A549 (cell line): ENCODE measurements at regions not wholly inside any gene's neighbourhood (a gene's known extent, or its start where the extent isn't known, plus 50 kb on each side); places are given as distances from the start of the nearest gene placed in this dataset.

Experiments
- ATAC-seq, 2 experiments: fragments of 200-7000 bp in 1 of 2; fragments of >200 bp in 1 of 2; cut with Nextera tagmentation in 1 of 2; cut with Tn5 transposase in 1 of 2; 3 replicates each; pipeline versions ENCODE4 v1.8.0 to v1.9.1; 2018 to 2020; ENCODE audit warnings: mild to moderate bottlenecking in 1 of 2, moderate library complexity in 1 of 2
- CTCF ChIA-PET: fragments of 300-600 bp; sonication (Branson Sonifier 250); formaldehyde crosslinking; extraction: SDS; loops from one replicate; lab custom pipeline; 2021; ENCODE audit warnings: antibody characterized with exemption, inconsistent platforms; lab: Yijun Ruan, JAX
- POLR2A ChIA-PET: fragments of 350-600 bp; formaldehyde crosslinking; extraction: SDS; loops from one replicate; lab custom pipeline; 2021; ENCODE audit warnings: antibody characterized with exemption, inconsistent platforms; lab: Yijun Ruan, JAX
- DNase-seq, 2 experiments: peaks; one replicate each; pipeline versions ENCODE4 v3.0.0 to v3.0.0-alpha.2; 2011 to 2016; ENCODE audit warnings: low read depth in 1 of 2, low spot score in 1 of 2
- FAIRE-seq: peaks from 2 replicates; lab custom pipeline; 2011; peaks lifted over from hg19 to GRCh38; lab: Jason Lieb, UNC
- H3K27ac ChIP-seq, 2 experiments: fragments of >200 bp; sonication (Bioruptor Twin); formaldehyde crosslinking; 3 replicates each; pipeline ENCODE4 v1.5.1; 2016 to 2017
- H3K4me1 ChIP-seq: fragments of >200 bp; sonication (Bioruptor Twin); formaldehyde crosslinking; 3 replicates; pipeline ENCODE4 v1.6.1; 2016
- H3K4me2 ChIP-seq: fragments of >200 bp; sonication (Bioruptor Twin); formaldehyde crosslinking; 3 replicates; pipeline ENCODE4 v1.6.1; 2016
- H3K4me3 ChIP-seq: fragments of >200 bp; sonication (Bioruptor Twin); formaldehyde crosslinking; 3 replicates; pipeline ENCODE4 v1.5.1; 2016
- H3K9me3 ChIP-seq: fragments of >200 bp; sonication (Bioruptor Twin); formaldehyde crosslinking; 3 replicates; pipeline ENCODE4 v1.6.1; 2016
- CHD4 ChIP-seq: fragments of 200-600 bp; sonication (generic); IDR thresholded peaks from 2 replicates; pipeline ENCODE4 v1.6.1; 2016; ENCODE audit warnings: antibody characterized with exemption, mild to moderate bottlenecking, borderline replicate concordance
- ESRRA ChIP-seq: fragments of 150-350 bp; IDR thresholded peaks from 2 replicates; pipeline ENCODE4 v1.6.1; 2014; ENCODE audit warnings: mild to moderate bottlenecking, low read length, borderline replicate concordance
- FOSL2 ChIP-seq, 2 experiments: fragments of 450-650 bp in 1 of 2; fragments of >200 bp in 1 of 2; sonication (Bioruptor Twin) in 1 of 2; formaldehyde crosslinking; IDR thresholded peaks; 2 replicates each; pipeline versions ENCODE4 v1.5.0 to v1.6.1; 2016 to 2020; ENCODE audit warnings: mild to moderate bottlenecking in 1 of 2, moderate library complexity in 1 of 2
- GATA3 ChIP-seq: IDR thresholded peaks from 2 replicates; pipeline ENCODE4 v1.6.1; 2012; ENCODE audit warnings: borderline replicate concordance
- JUN ChIP-seq, 2 experiments: fragments of >200 bp; sonication (Bioruptor Twin); formaldehyde crosslinking; IDR thresholded peaks; 2 replicates in 1 of 2; 3 replicates in 1 of 2; pipeline ENCODE4 v1.6.1; 2016 to 2017
- JUNB ChIP-seq: fragments of >200 bp; sonication (Bioruptor Twin); formaldehyde crosslinking; IDR thresholded peaks from 2 replicates; pipeline ENCODE4 v1.6.1; 2016
- MYC ChIP-seq: IDR thresholded peaks from 2 replicates; pipeline ENCODE4 v1.6.1; 2012; ENCODE audit warnings: mild to moderate bottlenecking, inconsistent platforms, low read length, improper control_type of control experiment, borderline replicate concordance
- POLR2A ChIP-seq: IDR thresholded peaks from 2 replicates; pipeline ENCODE4 v1.6.1; 2012; ENCODE audit warnings: mild to moderate bottlenecking, low read length
- POLR2AphosphoS2 ChIP-seq: conservative IDR thresholded peaks from 2 replicates; pipeline ENCODE4 v1.6.1; 2012; ENCODE audit warnings: low read length, improper control_type of control experiment, inconsistent platforms
- RAD21 ChIP-seq, 2 experiments: fragments of >200 bp in 1 of 2; sonication (Bioruptor Twin) in 1 of 2; formaldehyde crosslinking in 1 of 2; IDR thresholded peaks in 1 of 2; conservative IDR thresholded peaks in 1 of 2; 2 replicates in 1 of 2; 3 replicates in 1 of 2; pipeline ENCODE4 v1.6.1; 2012 to 2018; ENCODE audit warnings: inconsistent platforms in 1 of 2
- RARB ChIP-seq: fragments of 250-450 bp; sonication (Bioruptor Pico); IDR thresholded peaks from 2 replicates; pipeline ENCODE4 v1.8.0; 2021; ENCODE audit warnings: mild to moderate bottlenecking, moderate library complexity
- SMC3 ChIP-seq: fragments of >200 bp; sonication (Bioruptor Twin); formaldehyde crosslinking; IDR thresholded peaks from 3 replicates; pipeline ENCODE4 v1.6.1; 2018; ENCODE audit warnings: inconsistent platforms
- TFCP2L1 ChIP-seq: fragments of 250-450 bp; sonication (Bioruptor Pico); IDR thresholded peaks from 2 replicates; pipeline ENCODE4 v1.5.0; 2021; ENCODE audit warnings: mild to moderate bottlenecking
- ZC3H11A ChIP-seq: fragments of 450-650 bp; IDR thresholded peaks from 2 replicates; pipeline ENCODE4 v1.6.1; 2014; ENCODE audit warnings: antibody characterized with exemption, mild to moderate bottlenecking
- ZNF302 ChIP-seq: fragments of 250-450 bp; sonication (Bioruptor Pico); IDR thresholded peaks from 2 replicates; pipeline ENCODE4 v1.9.0; 2021; ENCODE audit warnings: inconsistent platforms, mild to moderate bottlenecking, moderate library complexity
- ZSCAN20 ChIP-seq: fragments of 250-450 bp; sonication (Bioruptor Pico); IDR thresholded peaks from 2 replicates; pipeline ENCODE4 v1.8.0; 2022; ENCODE audit warnings: mild to moderate bottlenecking, moderate library complexity
- WGBS: methylation state at CpG from one replicate; pipeline ENCODE4 v1.1.6; 2017; ENCODE audit errors: missing lambda C conversion rate; 5-methylcytosine and 5-hydroxymethylcytosine counted together
- TF ChIP-seq, protein P1 (sequence below): fragments of >200 bp; sonication (Bioruptor Twin); formaldehyde crosslinking; IDR thresholded peaks from 3 replicates; pipeline ENCODE4 v1.6.1; 2016
- TF ChIP-seq, protein P2 (sequence below): IDR thresholded peaks from 2 replicates; pipeline ENCODE4 v1.6.1; 2012
- TF ChIP-seq, protein P3 (sequence below): fragments of 150-350 bp; IDR thresholded peaks from 2 replicates; pipeline ENCODE4 v1.6.1; 2014; ENCODE audit warnings: low read depth, mild to moderate bottlenecking, low read length
- TF ChIP-seq, protein P4 (sequence below): fragments of >200 bp; sonication (Bioruptor Twin); formaldehyde crosslinking; IDR thresholded peaks from 3 replicates; pipeline ENCODE4 v1.5.1; 2016
- TF ChIP-seq, protein P5 (sequence below): fragments of 250-450 bp; sonication (Bioruptor Pico); IDR thresholded peaks from 2 replicates; pipeline ENCODE4 v1.5.0; 2020; ENCODE audit warnings: low read depth, mild to moderate bottlenecking, moderate library complexity

DNA sequence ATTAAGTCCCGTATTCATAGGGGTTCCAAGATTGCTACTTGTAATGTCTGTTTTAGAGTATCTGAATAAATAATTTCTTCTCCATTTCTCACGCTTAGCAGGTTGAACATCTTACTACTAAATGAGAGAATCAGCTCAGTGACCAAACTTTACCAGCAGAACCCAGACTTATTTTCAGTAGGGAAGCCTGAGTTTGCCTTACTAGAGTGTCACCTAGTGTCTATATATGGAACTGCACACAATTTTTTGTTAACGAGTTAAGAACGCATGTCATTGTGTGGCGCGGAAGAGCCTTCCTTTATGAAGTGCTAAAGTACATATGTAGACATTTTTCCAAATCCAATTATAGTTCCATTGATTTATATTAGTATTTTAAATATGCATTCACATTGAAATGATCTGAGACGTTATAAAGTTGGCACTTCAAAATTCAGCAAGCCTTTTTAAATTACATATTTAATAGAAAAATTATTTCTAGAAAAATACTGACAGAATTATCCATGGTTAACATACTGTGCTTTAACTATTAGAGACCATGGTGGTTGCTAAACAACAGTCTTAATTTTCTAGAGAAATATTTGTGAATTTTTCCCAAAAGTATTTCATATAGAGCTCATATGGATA, 88.3 kb downstream of the RPS29 start:
- Histone ChIP-seq H3K4me2 (no peak overlapping the region), H3K27ac (no peak overlapping the region), H3K4me1 (no peaks in the 10 kb centered on the region), H3K4me3 (no peak overlapping the region), H3K9me3 (no peaks in the 10 kb centered on the region)
- DNase-seq (peak; percentile 44 to 77), ATAC-seq (peak; percentile 58 to 85; a peak in 3 of 6 replicates), FAIRE-seq (peak; percentile 18)
- WGBS, result 18% methylated on average over 7 of the region's 7 CpGs
- CTCF ChIA-PET, result interaction anchor here (0.8 to 8.1 kb wide), 18 partner anchors 10 to 169 kb away, joined by 3 to 49 read pairs (median 3); no protein-coding TSS in a partner anchor
- POLR2A ChIA-PET, result no interaction called here
- TF ChIP-seq GATA3 (no peak), CHD4 (no peak), JUN (IDR thresholded peaks at IDR 0.05) (no peak), ZC3H11A (no peak), FOSL2 (IDR thresholded peaks at IDR 0.05) (no peak), FOSL2 (CRISPR knock-in tag; IDR thresholded peaks at IDR 0.05) (no peak), SMC3 (peak; percentile 55; the same call in 2 of the 3 replicates), RARB (CRISPR knock-in tag) (no peak), POLR2A (no peak), TFCP2L1 (no peak), POLR2AphosphoS2 (no peak), RAD21 (conservative IDR thresholded peaks at IDR 0.05 in 1 of 2, IDR thresholded peaks at IDR 0.05 in 1 of 2) (peak; percentile 66 to 77)
- TF ChIP-seq, protein P1, sequence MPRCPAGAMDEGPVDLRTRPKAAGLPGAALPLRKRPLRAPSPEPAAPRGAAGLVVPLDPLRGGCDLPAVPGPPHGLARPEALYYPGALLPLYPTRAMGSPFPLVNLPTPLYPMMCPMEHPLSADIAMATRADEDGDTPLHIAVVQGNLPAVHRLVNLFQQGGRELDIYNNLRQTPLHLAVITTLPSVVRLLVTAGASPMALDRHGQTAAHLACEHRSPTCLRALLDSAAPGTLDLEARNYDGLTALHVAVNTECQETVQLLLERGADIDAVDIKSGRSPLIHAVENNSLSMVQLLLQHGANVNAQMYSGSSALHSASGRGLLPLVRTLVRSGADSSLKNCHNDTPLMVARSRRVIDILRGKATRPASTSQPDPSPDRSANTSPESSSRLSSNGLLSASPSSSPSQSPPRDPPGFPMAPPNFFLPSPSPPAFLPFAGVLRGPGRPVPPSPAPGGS, result no peak
- TF ChIP-seq, protein P2, sequence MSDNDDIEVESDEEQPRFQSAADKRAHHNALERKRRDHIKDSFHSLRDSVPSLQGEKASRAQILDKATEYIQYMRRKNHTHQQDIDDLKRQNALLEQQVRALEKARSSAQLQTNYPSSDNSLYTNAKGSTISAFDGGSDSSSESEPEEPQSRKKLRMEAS, result no peak
- TF ChIP-seq, protein P3, sequence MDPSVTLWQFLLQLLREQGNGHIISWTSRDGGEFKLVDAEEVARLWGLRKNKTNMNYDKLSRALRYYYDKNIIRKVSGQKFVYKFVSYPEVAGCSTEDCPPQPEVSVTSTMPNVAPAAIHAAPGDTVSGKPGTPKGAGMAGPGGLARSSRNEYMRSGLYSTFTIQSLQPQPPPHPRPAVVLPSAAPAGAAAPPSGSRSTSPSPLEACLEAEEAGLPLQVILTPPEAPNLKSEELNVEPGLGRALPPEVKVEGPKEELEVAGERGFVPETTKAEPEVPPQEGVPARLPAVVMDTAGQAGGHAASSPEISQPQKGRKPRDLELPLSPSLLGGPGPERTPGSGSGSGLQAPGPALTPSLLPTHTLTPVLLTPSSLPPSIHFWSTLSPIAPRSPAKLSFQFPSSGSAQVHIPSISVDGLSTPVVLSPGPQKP, result no peak
- TF ChIP-seq, protein P4, sequence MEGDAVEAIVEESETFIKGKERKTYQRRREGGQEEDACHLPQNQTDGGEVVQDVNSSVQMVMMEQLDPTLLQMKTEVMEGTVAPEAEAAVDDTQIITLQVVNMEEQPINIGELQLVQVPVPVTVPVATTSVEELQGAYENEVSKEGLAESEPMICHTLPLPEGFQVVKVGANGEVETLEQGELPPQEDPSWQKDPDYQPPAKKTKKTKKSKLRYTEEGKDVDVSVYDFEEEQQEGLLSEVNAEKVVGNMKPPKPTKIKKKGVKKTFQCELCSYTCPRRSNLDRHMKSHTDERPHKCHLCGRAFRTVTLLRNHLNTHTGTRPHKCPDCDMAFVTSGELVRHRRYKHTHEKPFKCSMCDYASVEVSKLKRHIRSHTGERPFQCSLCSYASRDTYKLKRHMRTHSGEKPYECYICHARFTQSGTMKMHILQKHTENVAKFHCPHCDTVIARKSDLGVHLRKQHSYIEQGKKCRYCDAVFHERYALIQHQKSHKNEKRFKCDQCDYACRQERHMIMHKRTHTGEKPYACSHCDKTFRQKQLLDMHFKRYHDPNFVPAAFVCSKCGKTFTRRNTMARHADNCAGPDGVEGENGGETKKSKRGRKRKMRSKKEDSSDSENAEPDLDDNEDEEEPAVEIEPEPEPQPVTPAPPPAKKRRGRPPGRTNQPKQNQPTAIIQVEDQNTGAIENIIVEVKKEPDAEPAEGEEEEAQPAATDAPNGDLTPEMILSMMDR, result peak; percentile 72
- TF ChIP-seq, all 56 proteins: peak for 3

DNA sequence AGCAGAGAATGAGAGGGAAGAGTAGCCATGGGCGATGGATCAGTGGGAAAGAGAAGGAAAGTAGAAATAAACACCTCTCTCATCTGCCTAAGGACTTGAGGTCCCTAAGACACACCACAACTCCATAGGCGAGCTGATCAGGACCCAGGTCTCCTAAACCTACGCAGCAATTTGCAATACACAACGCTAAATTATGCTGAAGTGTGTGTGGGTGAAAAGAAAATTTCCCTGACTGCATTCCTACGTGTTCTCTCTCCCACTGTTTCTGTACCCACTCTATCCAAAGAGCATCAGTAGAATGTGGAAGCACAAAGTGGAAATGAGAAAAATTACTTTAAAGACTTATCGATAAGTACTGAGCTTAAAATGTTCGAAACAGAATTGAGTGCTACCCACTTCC, 88.9 kb downstream of the RPS29 start:
- CTCF ChIA-PET, result interaction anchor here (0.8 to 8.1 kb wide), 15 partner anchors 10 to 168 kb away, joined by 3 to 49 read pairs (median 4); no protein-coding TSS in a partner anchor

More for the DNA sequence above, 88.9 kb downstream of the RPS29 start:
- POLR2A ChIA-PET, result no interaction called here
- Histone ChIP-seq H3K4me1 (no peaks in the 10 kb centered on the region), H3K9me3 (no peaks in the 10 kb centered on the region), H3K4me3 (no peak overlapping the region), H3K4me2 (no peak overlapping the region), H3K27ac (no peak overlapping the region)
- no peak for DNase-seq
- ATAC-seq, result no peak; a peak in 2 of 6 replicates
- WGBS, result 17% methylated on average over 7 of the region's 7 CpGs
- no peak for TF ChIP-seq JUN (IDR thresholded peaks at IDR 0.05)
- TF ChIP-seq, protein P5, sequence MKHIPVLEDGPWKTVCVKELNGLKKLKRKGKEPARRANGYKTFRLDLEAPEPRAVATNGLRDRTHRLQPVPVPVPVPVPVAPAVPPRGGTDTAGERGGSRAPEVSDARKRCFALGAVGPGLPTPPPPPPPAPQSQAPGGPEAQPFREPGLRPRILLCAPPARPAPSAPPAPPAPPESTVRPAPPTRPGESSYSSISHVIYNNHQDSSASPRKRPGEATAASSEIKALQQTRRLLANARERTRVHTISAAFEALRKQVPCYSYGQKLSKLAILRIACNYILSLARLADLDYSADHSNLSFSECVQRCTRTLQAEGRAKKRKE, result no peak
- no peak for TF ChIP-seq ZC3H11A
- no peak for TF ChIP-seq ZNF302 (CRISPR knock-in tag)
- TF ChIP-seq JUNB, result no peak
- no peak for TF ChIP-seq ESRRA
- TF ChIP-seq MYC, result no peak
- no peak for TF ChIP-seq ZSCAN20 (CRISPR knock-in tag)
- no peak for FAIRE-seq
